GM21367 (cell line): ENCODE measurements at regions not wholly inside any gene's neighbourhood (a gene's known extent, or its start where the extent isn't known, plus 50 kb on each side); places are given as distances from the start of the nearest gene placed in this dataset.

Experiments used
- ATAC-seq: cut with Tn5 transposase; IDR thresholded peaks from one replicate; pipeline ENCODE4 v1.9.1; 2021; ENCODE audit not compliant: unreplicated experiment

DNA sequence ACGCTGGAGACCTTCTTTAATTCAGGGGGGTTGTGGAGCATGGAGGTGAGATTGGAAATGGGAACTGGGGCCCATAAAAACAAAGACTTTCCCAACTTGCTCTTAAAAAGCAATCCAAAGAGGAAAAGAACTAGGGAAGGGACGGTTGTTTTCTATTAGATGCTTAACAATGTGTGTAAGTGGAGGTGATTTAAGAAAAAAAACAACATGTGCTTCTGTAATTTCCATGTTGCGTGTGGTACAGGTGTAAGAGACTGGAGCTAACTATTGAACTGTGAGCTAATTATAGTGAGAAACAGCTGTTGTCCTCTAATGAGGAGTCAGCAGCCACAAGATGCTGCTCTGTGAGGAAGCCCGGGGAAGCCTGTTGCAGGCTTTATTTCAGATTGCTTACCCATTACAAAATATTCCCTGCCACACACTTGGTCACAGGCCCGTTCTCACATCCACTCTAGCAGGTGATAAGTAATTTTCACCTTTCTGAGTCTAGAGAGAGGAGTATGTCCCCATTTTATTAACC is 280.6 kb upstream of the PARD3B start:
- no peak for ATAC-seq

DNA sequence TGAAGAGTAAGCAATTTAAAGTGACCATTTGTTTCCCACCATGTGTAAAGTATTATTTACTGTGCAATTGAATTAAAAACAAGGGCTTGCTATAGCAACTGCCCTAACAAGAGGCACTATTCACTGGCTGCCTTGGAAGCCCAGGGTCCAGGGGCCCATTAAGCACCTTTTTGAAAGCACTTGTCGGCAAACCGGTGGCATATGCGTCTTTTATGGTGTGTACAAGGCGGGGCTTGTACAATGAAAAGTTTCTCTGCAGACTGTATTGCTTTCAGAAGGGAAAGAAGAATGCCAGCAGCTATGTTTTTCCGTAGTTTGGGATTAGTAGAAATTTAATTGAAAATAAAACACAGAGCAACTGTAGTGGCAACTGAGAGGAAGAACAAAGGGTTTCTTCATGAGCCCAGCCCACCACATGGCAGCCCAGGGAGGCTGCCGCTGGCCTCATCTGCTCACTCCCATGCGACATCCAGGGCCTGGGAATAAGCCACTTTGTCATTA is 279.5 kb upstream of the PARD3B start:
- ATAC-seq: no peak

GRCh38 chr2:204268458-204268857 is 276.8 kb upstream of the PARD3B start:
- no peak for ATAC-seq

DNA sequence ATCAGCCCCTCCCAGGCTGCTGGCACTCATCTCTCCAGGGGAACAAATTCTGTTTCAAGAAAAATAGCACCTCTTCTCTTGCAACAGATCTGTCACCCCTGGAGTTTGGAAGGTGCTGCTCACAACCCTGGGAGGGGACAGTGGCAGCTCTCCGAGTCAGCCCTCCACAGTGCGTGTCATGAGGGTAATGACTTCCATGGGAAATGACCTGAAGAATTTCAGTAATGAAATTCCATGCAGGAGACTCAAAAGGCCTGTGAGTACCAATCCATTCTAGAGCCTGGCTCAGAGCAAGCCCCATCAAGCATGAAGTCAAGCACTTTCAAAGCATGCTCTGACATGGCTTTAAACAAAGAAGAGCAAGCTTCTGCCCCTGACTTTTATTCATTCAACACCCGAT is 276.3 kb upstream of the PARD3B start:
- ATAC-seq: no peak

GRCh38 chr2:204272089-204272488 is 273.2 kb upstream of the PARD3B start:
- ATAC-seq: no peak

- no peak for ATAC-seq
Measured at GRCh38 chr2:204272610-204273287, 272.5 kb upstream of the PARD3B start.

GRCh38 chr2:204274429-204274828 is 270.8 kb upstream of the PARD3B start:
- no peak for ATAC-seq

DNA sequence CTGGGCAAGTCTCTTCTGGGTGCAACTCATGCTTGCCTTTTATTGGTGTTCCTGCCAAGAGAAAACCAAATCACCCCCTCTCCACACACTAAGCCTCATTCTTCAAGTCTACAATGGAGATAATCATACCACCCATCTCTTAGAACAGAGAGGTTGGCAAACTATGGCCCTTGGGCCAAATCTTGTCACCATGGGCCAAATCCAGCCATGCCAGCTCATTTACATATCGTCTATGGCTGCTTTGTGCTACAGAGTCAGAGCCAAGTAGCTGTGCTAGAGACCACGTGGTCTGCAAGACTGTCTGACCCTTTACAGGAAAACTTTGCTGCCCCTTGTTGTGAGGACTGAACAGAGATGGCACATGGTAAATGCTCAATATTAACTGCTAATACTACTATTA is 270.3 kb upstream of the PARD3B start:
- ATAC-seq: no peak

GRCh38 chr2:204277226-204277625 is 268.0 kb upstream of the PARD3B start:
- no peak for ATAC-seq

DNA sequence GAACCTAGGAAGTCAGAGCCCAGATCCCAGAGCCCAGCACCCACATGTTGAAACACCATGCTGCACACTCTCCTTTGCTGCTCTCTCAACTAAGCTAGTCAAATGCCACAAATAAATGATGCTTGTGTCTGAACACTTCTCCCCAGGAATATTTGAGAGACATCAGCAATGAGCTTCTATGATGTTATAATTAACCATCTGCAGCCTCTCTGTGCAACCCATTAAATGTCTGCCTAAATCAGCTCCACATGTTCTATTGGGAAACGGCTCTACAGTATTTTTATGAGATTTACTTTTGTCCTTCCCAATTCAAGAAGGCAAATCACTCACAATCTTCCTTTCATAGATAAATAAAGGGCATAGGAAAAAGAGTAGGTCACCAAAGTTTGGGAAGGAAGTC is 266.8 kb upstream of the PARD3B start:
- ATAC-seq: no peak

GRCh38 chr2:204279819-204280218 is 265.5 kb upstream of the PARD3B start:
- no peak for ATAC-seq

GRCh38 chr2:204280262-204280668 is 265.0 kb upstream of the PARD3B start:
- ATAC-seq: no peak

GRCh38 chr2:204282081-204282480 is 263.2 kb upstream of the PARD3B start:
- no peak for ATAC-seq

GRCh38 chr2:204282525-204282924 is 262.8 kb upstream of the PARD3B start:
- no peak for ATAC-seq

GRCh38 chr2:204289066-204289465 is 256.2 kb upstream of the PARD3B start:
- no peak for ATAC-seq

DNA sequence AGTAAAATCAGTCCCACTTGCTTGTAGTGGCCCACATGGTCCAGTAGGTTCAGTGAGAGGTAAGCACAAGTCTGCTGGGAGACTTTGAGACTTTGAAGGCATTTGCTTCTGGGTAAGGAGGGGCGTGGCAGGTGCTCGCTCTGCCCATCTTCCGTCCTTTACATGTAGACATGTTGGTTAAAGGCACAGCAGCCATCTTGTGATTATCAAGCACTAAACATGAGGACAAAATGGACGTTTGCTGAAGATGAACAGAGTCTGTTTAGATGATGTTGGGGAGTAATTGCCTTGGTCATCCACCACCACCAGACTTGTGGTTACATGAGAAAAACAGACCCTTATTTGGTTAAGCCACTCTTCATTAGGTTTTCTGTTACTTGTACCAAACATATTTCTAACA is 252.8 kb upstream of the PARD3B start:
- ATAC-seq: no peak

DNA sequence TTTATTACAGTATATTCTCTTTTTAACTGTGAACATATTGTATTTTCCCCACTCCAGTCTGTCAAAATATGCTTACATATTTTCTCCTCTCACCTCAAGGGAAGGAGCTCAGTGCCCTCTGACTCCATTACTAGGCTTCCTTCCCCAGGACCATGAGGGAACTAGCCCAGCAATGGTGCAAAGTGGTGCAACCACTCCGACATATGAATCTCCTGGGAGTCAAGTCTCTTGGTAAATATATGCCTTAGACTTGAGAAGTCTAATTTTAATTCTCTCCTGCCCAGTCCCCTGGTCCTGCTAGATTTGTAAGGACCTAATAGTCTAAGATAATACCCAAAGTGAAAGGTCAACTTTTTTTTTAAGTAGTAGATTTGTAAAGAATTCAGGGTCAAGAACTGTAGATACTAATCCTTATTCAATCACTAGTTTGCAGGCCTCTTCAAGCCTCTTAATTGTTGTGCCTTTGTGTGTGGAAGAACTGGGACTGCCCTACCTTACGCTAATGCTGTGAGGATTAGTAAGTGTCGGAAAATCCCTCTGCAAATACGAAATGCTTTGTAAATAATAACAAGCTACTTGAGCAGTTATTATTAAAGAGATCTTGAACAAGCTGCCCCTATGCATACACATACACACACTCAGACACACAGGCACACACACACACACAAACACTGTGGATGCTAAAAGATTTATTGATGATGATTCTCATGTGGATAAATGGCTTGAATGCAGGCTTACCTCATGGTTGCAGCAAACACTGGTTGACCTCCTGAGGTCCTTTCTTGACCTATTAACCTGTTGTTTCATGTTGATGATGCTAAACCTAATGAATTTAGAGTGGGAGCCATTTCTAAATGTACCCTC is 251.2 kb upstream of the PARD3B start:
- no peak for ATAC-seq

- ATAC-seq: no peak
Measured at GRCh38 chr2:204298404-204298803, 246.9 kb upstream of the PARD3B start.

DNA sequence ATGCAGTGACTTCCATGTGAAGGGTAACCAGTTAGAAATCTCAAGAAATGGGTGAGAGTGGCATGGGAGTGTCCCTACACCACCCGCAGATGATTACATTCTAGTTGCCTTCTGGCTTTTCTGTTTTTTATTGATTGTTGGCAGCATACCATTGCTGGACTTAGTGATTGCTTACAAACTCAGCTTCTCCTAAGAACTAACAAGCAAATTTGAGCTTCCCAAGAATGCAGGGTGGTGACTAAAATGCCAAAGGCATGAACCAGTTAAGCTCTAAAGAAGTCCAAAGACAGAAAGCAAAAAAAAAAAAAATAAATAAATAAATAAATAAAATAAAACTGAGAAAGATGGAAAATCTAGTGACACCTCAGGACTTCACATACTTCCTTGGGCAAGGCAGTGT is 245.5 kb upstream of the PARD3B start:
- ATAC-seq: no peak

DNA sequence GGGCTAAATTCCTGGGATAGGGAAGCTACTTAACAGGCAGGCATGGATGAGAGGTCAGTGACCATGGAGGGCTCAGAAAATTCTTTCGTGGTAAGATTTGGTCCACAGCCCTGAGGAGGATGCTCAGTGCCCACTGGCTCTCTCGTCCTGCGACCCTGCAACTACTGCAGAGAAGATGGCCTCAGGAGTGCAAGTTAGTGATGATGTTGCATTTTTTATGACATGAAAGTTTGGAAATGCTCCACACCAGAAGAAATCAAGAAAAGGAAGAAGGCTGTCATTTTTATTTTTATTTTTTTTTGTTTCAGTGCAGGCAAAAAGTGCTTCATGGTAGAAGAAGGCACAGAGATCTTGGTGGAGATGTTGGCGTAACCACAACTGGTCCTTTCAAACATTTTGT is 238.6 kb upstream of the PARD3B start:
- ATAC-seq: no peak

- no peak for ATAC-seq
Measured at GRCh38 chr2:204312105-204312504, 233.2 kb upstream of the PARD3B start.

DNA sequence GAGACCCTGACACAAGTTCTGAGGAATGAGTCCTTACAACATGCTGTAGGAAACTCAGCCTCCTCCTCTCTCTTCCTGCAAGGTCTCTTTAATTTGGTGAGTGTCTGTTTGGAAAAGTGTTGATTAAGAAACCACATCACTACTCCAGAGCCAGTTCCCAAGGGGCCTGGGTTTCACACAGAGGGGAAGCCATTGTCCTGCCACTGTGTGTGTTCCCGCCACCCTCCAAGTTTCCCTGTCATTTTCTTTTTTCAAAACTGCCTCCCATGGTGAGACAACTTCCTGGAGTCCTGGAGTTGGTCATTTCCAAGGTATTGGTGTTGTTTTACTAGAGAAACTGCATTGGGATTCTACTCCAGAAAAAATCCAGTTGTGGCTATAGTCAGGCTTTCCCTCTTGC is 232.0 kb upstream of the PARD3B start:
- no peak for ATAC-seq
